ENCODE measurements at regions not wholly inside any gene's neighbourhood (a gene's known extent, or its start where the extent isn't known, plus 50 kb on each side); places are given as distances from the start of the nearest gene placed in this dataset.

DNA sequence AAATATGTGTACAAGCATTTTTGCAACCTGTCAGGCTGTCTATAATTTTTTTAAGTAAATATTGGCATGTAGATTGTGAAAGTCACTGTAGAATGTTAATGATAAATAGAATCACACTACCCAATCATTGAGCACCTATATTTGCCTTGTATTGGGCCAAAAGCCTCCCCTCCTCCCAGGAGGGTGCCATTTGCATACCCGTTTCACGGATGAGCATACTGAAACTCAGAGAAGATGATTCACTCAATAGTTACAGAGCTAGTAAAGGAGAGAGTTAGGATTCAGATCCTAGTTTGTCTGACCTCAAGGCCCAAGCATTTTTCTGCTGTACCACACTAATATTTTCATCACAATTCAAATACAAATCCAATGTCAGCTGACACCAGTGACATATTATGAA is 299.7 kb upstream of the CDH11 start:
- H2BK12ac ChIP-seq (ENCODE audit: low read depth, low read length): no peak overlapping the region
- H4K8ac ChIP-seq (ENCODE audit: extremely low read depth, insufficient read depth, low read length): no peak overlapping the region
- WGBS, 2 experiments (ENCODE audit: extremely low coverage in 1 of 2, insufficient coverage in 1 of 2, insufficient read length in 1 of 2, insufficient replicate concordance in 2 of 2, low coverage in 1 of 2, low lambda C conversion rate in 2 of 2, missing lambda C conversion rate in 1 of 2): 75% methylated on average over 2 of the region's 2 CpGs; no CpG with 5 or more reads in 1 of the 2 experiments
- H4K91ac ChIP-seq (replicated peaks; ENCODE audit: insufficient read length, low read length): no peak overlapping the region
- no peak overlapping the region for H3K14ac ChIP-seq (ENCODE audit: insufficient read length)
- no peaks in the 10 kb centered on the region for H3K79me1 ChIP-seq (ENCODE audit: low read depth, low read length)
- H2BK20ac ChIP-seq (ENCODE audit: low read length): no peak overlapping the region
- no peak overlapping the region for H3K18ac ChIP-seq (ENCODE audit: extremely low read depth, low read length)
- H3K27me3 ChIP-seq (replicated peaks in 1 of 4; ENCODE audit: control insufficient read depth in 3 of 4, extremely low read depth in 1 of 4, insufficient read depth in 3 of 4, low read length in 3 of 4): peaks cover 0 to 1% (median 0%) of the 10 kb centered on the region in 4 experiments; a peak in 1 of 7 replicates
- no peak overlapping the region for H2AFZ ChIP-seq (ENCODE audit: low read length)
- H3K36me3 ChIP-seq (ENCODE audit: control insufficient read depth in 2 of 4, insufficient read depth in 4 of 4, low read length in 3 of 4): no peaks in the 10 kb centered on the region
- H3K9ac ChIP-seq (replicated peaks in 1 of 4; ENCODE audit: extremely low read depth in 1 of 4, low read depth in 3 of 4, low read length in 3 of 4): no peak overlapping the region
- H3K79me2 ChIP-seq (ENCODE audit: control insufficient read depth in 1 of 2, insufficient read depth in 2 of 2, low read length in 2 of 2): no peaks in the 10 kb centered on the region
- no peak overlapping the region for H3K56ac ChIP-seq (replicated peaks; ENCODE audit: insufficient read length, low read depth, low read length)
- H2BK5ac ChIP-seq (ENCODE audit: low read depth, low read length): no peak overlapping the region
- no peak overlapping the region for H3K4me2 ChIP-seq (ENCODE audit: insufficient read depth in 1 of 2, low read depth in 2 of 2, low read length in 2 of 2)
- no peak overlapping the region for H2BK15ac ChIP-seq (ENCODE audit: low read length)
- H4K20me1 ChIP-seq (replicated peaks in 1 of 2; ENCODE audit: control insufficient read depth in 1 of 2, insufficient read depth in 2 of 2, low read length in 2 of 2): no peaks in the 10 kb centered on the region
- no peaks in the 10 kb centered on the region for H3K23me2 ChIP-seq (ENCODE audit: low read depth, low read length)
- no peak for DNase-seq (ENCODE audit: low read depth in 1 of 2, low spot score in 2 of 2)
- H3K27ac ChIP-seq (ENCODE audit: low read depth, low read length): no peak overlapping the region
- H2BK120ac ChIP-seq (replicated peaks; ENCODE audit: low read depth, low read length): no peak overlapping the region
- POLR2A ChIA-PET (ENCODE audit: partially characterized antibody): no interaction called here
- no peak for FAIRE-seq
- CTCF ChIA-PET (ENCODE audit: partially characterized antibody): no interaction called here
- H3K4me3 ChIP-seq (ENCODE audit: extremely low read depth in 1 of 4, insufficient read depth in 2 of 4, low read depth in 3 of 4, low read length in 4 of 4): no peak overlapping the region
- no peak overlapping the region for H2AK5ac ChIP-seq (ENCODE audit: low read depth, low read length)
- no peak overlapping the region for H3K4ac ChIP-seq (replicated peaks; ENCODE audit: insufficient read length, low read depth, low read length)
- no peak overlapping the region for H3K23ac ChIP-seq (ENCODE audit: insufficient read length)
- TF ChIP-seq FOSL1 (IDR thresholded peaks at IDR 0.05; ENCODE audit: insufficient read depth, low read depth, low read length): no peak
- no peak for TF ChIP-seq HDAC2 (IDR thresholded peaks at IDR 0.05; ENCODE audit: borderline replicate concordance in 1 of 2, low read depth in 2 of 2, low read length in 2 of 2)
- no peaks in the 10 kb centered on the region for H3K4me1 ChIP-seq (replicated peaks in 1 of 4; ENCODE audit: control insufficient read depth in 3 of 4, insufficient read depth in 4 of 4, low read length in 3 of 4)
- H3K9me3 ChIP-seq (ENCODE audit: insufficient read depth in 2 of 2, low read depth in 1 of 2, low read length in 1 of 2): no peaks in the 10 kb centered on the region; a peak in 1 of 4 replicates
- H4K5ac ChIP-seq (ENCODE audit: insufficient read length, low read depth, low read length): no peak overlapping the region

All from H1 (cell line).